Heart left ventricle (tissue), 13 donors: ENCODE measurements at regions not wholly inside any gene's neighbourhood (a gene's known extent, or its start where the extent isn't known, plus 50 kb on each side); places are given as distances from the start of the nearest gene placed in this dataset.

Source experiments
- POLR2A ChIP-seq, 2 donors: fragments of 450-650 bp; IDR thresholded peaks; one replicate each; pipeline ENCODE4 v1.6.1; 2017; ENCODE audit warnings: antibody characterized with exemption in 2 of 2, mild to moderate bottlenecking in 2 of 2, moderate library complexity in 2 of 2
- TF ChIP-seq, protein P1 (sequence below), 12 donors: fragments of 200-600 bp; sonication (generic) in 4 of 12; IDR thresholded peaks; one replicate each; pipeline versions ENCODE4 v1.5.0 to v1.8.0; 2018 to 2022; ENCODE audit warnings: antibody characterized with exemption in 12 of 12, mild to moderate bottlenecking in 5 of 12
- donor health status: ischemic (EF 13 %, LVEDD 7.1; RV severe dilation, severe dysfunction).
- donor health status: DM: no; HTN: yes; CAD: no.
- donor health status: DM: no; HTN: no; CAD: no.
- donor health status: ischemic (EF 25% LVEDD 6.9; RV normal size, moderate dysfunction).
- donor health status: ischemic (EF 25% LVEDD 5.7; RV mildly dilated, moderate dysfunction).
- donor health status: ischemic (EF 35%, LVEDD 5.7; RV mildly dilated, moderate dysfunction).
- donor health status: nonischemic (EF 11% LVEDD 7.7; RV severe dilation, severe dysfunction).
- donor health status: DM: yes; HTN: yes; CAD: no.
- donor health status: PGD.
- donor health status: ischemic (EF 29% LVEDD 5.4; RV normal size, mild dysfunction).
- donor health status: nonischemic (EF 23%, LVEDD 6.1; RV moderate dilation, normal function).

- TF ChIP-seq, protein P1, sequence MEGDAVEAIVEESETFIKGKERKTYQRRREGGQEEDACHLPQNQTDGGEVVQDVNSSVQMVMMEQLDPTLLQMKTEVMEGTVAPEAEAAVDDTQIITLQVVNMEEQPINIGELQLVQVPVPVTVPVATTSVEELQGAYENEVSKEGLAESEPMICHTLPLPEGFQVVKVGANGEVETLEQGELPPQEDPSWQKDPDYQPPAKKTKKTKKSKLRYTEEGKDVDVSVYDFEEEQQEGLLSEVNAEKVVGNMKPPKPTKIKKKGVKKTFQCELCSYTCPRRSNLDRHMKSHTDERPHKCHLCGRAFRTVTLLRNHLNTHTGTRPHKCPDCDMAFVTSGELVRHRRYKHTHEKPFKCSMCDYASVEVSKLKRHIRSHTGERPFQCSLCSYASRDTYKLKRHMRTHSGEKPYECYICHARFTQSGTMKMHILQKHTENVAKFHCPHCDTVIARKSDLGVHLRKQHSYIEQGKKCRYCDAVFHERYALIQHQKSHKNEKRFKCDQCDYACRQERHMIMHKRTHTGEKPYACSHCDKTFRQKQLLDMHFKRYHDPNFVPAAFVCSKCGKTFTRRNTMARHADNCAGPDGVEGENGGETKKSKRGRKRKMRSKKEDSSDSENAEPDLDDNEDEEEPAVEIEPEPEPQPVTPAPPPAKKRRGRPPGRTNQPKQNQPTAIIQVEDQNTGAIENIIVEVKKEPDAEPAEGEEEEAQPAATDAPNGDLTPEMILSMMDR (IDR thresholded peaks at IDR 0.05) = no peak
- no peak for TF ChIP-seq POLR2A (IDR thresholded peaks at IDR 0.05)
Observed at GRCh38 chr3:107189158-107189791, 188.0 kb upstream of the CCDC54 start.
